HCT116 (cell line): ENCODE measurements at regions not wholly inside any gene's neighbourhood (a gene's known extent, or its start where the extent isn't known, plus 50 kb on each side); places are given as distances from the start of the nearest gene placed in this dataset.

Experiments used
- ATAC-seq: fragments of 200-7000 bp; cut with Tn5 transposase; 2 replicates; pipeline ENCODE4 v1.9.1; 2020; ENCODE audit warnings: mild to moderate bottlenecking, moderate library complexity
- BruUV-seq: library from RNA; stranded (reverse); fragments of 400-500 nt; replicated peaks from 2 replicates; lab custom pipeline; 2021; lab: Mats Ljungman, UMichigan
- CTCF ChIA-PET: fragments of 300-600 bp; sonication (Branson Sonifier 250); formaldehyde crosslinking; loops from one replicate; lab custom pipeline; 2021; ENCODE audit warnings: antibody characterized with exemption; lab: Charles Lee
- POLR2A ChIA-PET: fragments of 300-600, 350-600 bp; sonication (Branson Sonifier 250); formaldehyde crosslinking; loops from one replicate; lab custom pipeline; 2021; ENCODE audit warnings: antibody characterized with exemption; lab: Charles Lee
- RAD21 ChIA-PET, 2 experiments: fragments of 300-600 bp; sonication (Branson Sonifier 250); formaldehyde crosslinking; loops; one replicate each; lab custom pipeline; 2023; ENCODE audit warnings: low total read pairs in 2 of 2; ENCODE audit not compliant: uncharacterized antibody in 2 of 2, unreplicated experiment in 2 of 2, low non-redundant PET in 1 of 2; lab: Charles Lee
- DNase-seq: peaks from one replicate; pipeline ENCODE4 v3.0.0-alpha.2; 2010; ENCODE audit warnings: low read depth, low spot score
- H2AFZ ChIP-seq: fragments of 200-600 bp; shearing (Covaris generic), sonication (generic); 2 replicates; pipeline ENCODE4 v1.6.1; 2017; ENCODE audit warnings: low read depth, mixed run types, mixed read lengths, antibody characterized with exemption, low read length; ENCODE audit not compliant: poor library complexity, severe bottlenecking
- H3K27ac ChIP-seq: 2 replicates; pipeline ENCODE4 v1.5.1; 2012; ENCODE audit warnings: low read depth, low read length
- H3K27me3 ChIP-seq: fragments of 200-600 bp; sonication (generic); 2 replicates; pipeline ENCODE4 v1.6.1; 2016; ENCODE audit warnings: mixed run types, low read length, mixed read lengths; ENCODE audit not compliant: insufficient read depth
- H3K36me3 ChIP-seq, 2 experiments: fragments of 200-500 bp in 1 of 2; fragments of 200-600 bp in 1 of 2; sonication (Bioruptor generic) in 1 of 2; sonication (generic) in 1 of 2; 2 replicates each; pipeline versions ENCODE4 v1.5.1 to v1.6.1; 2014 to 2016; ENCODE audit warnings: low read length in 2 of 2, inconsistent platforms in 1 of 2, mixed read lengths in 1 of 2, mixed run types in 1 of 2; ENCODE audit not compliant: insufficient read depth in 2 of 2, control insufficient read depth in 1 of 2
- H3K4me1 ChIP-seq, 2 experiments: fragments of 200-600 bp in 1 of 2; sonication (generic) in 1 of 2; 2 replicates each; pipeline versions ENCODE4 v1.5.1 to v1.6.1; 2012 to 2017; ENCODE audit warnings: low read length in 2 of 2, inconsistent platforms in 1 of 2, mild to moderate bottlenecking in 1 of 2, mixed read lengths in 1 of 2, mixed run types in 1 of 2, moderate library complexity in 1 of 2; ENCODE audit not compliant: insufficient read depth in 2 of 2, control insufficient read depth in 1 of 2
- H3K4me2 ChIP-seq: fragments of 200-600 bp; sonication (generic); 2 replicates; pipeline ENCODE4 v1.6.1; 2017; ENCODE audit warnings: mixed run types, low read length, mixed read lengths
- H3K4me3 ChIP-seq, 2 experiments: fragments of 200-600 bp in 1 of 2; sonication (generic) in 1 of 2; replicated peaks in 1 of 2; 2 replicates each; pipeline ENCODE4 v1.5.1; 2011 to 2016; ENCODE audit warnings: low read length in 2 of 2, control low read depth in 1 of 2, low read depth in 1 of 2, mild to moderate bottlenecking in 1 of 2, mixed read lengths in 1 of 2, mixed run types in 1 of 2
- H3K79me2 ChIP-seq: fragments of 200-600 bp; sonication (generic); 2 replicates; pipeline ENCODE4 v1.6.1; 2017; ENCODE audit warnings: mild to moderate bottlenecking, mixed run types, low read length, moderate library complexity, mixed read lengths; ENCODE audit not compliant: insufficient read depth
- H3K9ac ChIP-seq: fragments of 200-600 bp; sonication (generic); 2 replicates; pipeline ENCODE4 v1.6.1; 2016; ENCODE audit warnings: low read length, mixed read lengths
- H3K9me2 ChIP-seq: fragments of 200-600 bp; sonication (generic), shearing (Covaris generic); 2 replicates; pipeline ENCODE4 v1.6.1; 2017; ENCODE audit warnings: mixed run types, mild to moderate bottlenecking, moderate library complexity; ENCODE audit not compliant: insufficient read depth
- H3K9me3 ChIP-seq, 2 experiments: fragments of 200-500 bp in 1 of 2; fragments of 200-600 bp in 1 of 2; sonication (Bioruptor generic) in 1 of 2; sonication (generic) in 1 of 2; 2 replicates each; pipeline ENCODE4 v1.6.1; 2014 to 2017; ENCODE audit warnings: low read length in 2 of 2, mixed read lengths in 2 of 2, inconsistent platforms in 1 of 2, low read depth in 1 of 2, mild to moderate bottlenecking in 1 of 2, mixed run types in 1 of 2, moderate library complexity in 1 of 2; ENCODE audit not compliant: control insufficient read depth in 1 of 2, insufficient read depth in 1 of 2
- H4K20me1 ChIP-seq: fragments of 200-600 bp; sonication (generic), shearing (Covaris generic); 2 replicates; pipeline ENCODE4 v1.6.1; 2017; ENCODE audit warnings: mixed run types, mild to moderate bottlenecking, moderate library complexity; ENCODE audit not compliant: insufficient read depth
- CTCF ChIP-seq, 3 experiments: fragments of 200-600 bp in 1 of 3; sonication (generic) in 1 of 3; IDR thresholded peaks in 2 of 3; conservative IDR thresholded peaks in 1 of 3; 2 replicates each; pipeline ENCODE4 v1.5.1; 2012 to 2017; ENCODE audit warnings: low read depth in 2 of 3, low read length in 2 of 3, antibody characterized with exemption in 1 of 3, borderline replicate concordance in 1 of 3, control low read depth in 1 of 3, mild to moderate bottlenecking in 1 of 3, mixed read lengths in 1 of 3, mixed run types in 1 of 3, moderate library complexity in 1 of 3; ENCODE audit not compliant: insufficient read depth in 1 of 3
- ELF1 ChIP-seq: IDR thresholded peaks from 2 replicates; pipeline ENCODE4 v1.6.1; 2012; ENCODE audit warnings: low read depth, borderline replicate concordance
- EZH2 ChIP-seq: fragments of 200-600 bp; sonication (generic); IDR thresholded peaks from 2 replicates; pipeline ENCODE4 v1.6.1; 2017; ENCODE audit warnings: antibody characterized with exemption, mixed run types
- EZH2phosphoT487 ChIP-seq: fragments of 200-600 bp; IDR thresholded peaks from 2 replicates; pipeline ENCODE4 v1.6.1; 2018; ENCODE audit warnings: antibody characterized with exemption, borderline replicate concordance
- JUND ChIP-seq: IDR thresholded peaks from 2 replicates; pipeline ENCODE4 v1.6.1; 2012
- MAX ChIP-seq: IDR thresholded peaks from 2 replicates; pipeline ENCODE4 v1.6.1; 2012
- POLR2AphosphoS5 ChIP-seq: IDR thresholded peaks from 2 replicates; pipeline ENCODE4 v1.6.1; 2011; ENCODE audit warnings: mild to moderate bottlenecking, low read depth, low read length, moderate library complexity
- RAD21 ChIP-seq: IDR thresholded peaks from 2 replicates; pipeline ENCODE4 v1.6.1; 2012; ENCODE audit warnings: low read depth, mild to moderate bottlenecking
- TCF7L2 ChIP-seq: IDR thresholded peaks from 2 replicates; pipeline ENCODE4 v1.7.0; 2011; ENCODE audit warnings: borderline replicate concordance, inconsistent platforms; ENCODE audit not compliant: insufficient read depth, insufficient read length; ENCODE audit errors: extremely low read depth
- ZFX ChIP-seq: fragments of 450-650 bp; IDR thresholded peaks from 2 replicates; pipeline ENCODE4 v1.6.1; 2017
- ZNF274 ChIP-seq: fragments of 200-500 bp; sonication (Bioruptor generic); IDR thresholded peaks from 2 replicates; pipeline ENCODE4 v1.6.1; 2014; ENCODE audit warnings: mild to moderate bottlenecking, low read depth, low read length, inconsistent platforms
- intact Hi-C: fragments of 100-400 bp; cut with micrococcal nuclease; formaldehyde crosslinking; loops from 2 replicates; pipeline ENCODE4 v1.10.0; 2022
- TF ChIP-seq, protein P1 (sequence below): IDR thresholded peaks from 2 replicates; pipeline ENCODE4 v1.6.1; 2012; ENCODE audit warnings: low read depth

- H3K9me3 ChIP-seq: no peaks in the 10 kb centered on the region; a peak in 1 of 4 replicates
- ChIA-PET RAD21 (no interaction called here), CTCF (no interaction called here)
These were observed 609.6 kb upstream of the TLE4 start for GRCh38 chr9:78962156-78962555.

More at GRCh38 chr9:78962156-78962555, 609.6 kb upstream of the TLE4 start:
- ATAC-seq: no peak
- Histone ChIP-seq H3K4me3 (no peak overlapping the region), H3K36me3 (no peaks in the 10 kb centered on the region), H3K4me1 (no peaks in the 10 kb centered on the region), H2AFZ (no peak overlapping the region), H3K27ac (no peak overlapping the region), H3K9ac (no peak overlapping the region), H3K4me2 (no peak overlapping the region), H3K27me3 (no peaks in the 10 kb centered on the region), H4K20me1 (no peaks in the 10 kb centered on the region), H3K9me2 (no peaks in the 10 kb centered on the region), H3K79me2 (no peaks in the 10 kb centered on the region)
- intact Hi-C loops: no loop called here
- POLR2A ChIA-PET: no interaction called here
- TF ChIP-seq RAD21: no peak
- no peak for TF ChIP-seq CTCF (IDR thresholded peaks at IDR 0.05 in 2 of 3, conservative IDR thresholded peaks at IDR 0.05 in 1 of 3; ENCODE audit: borderline replicate concordance in 1 of 3, insufficient read depth in 1 of 3, low read depth in 2 of 3, low read length in 2 of 3)
- no peak for TF ChIP-seq EZH2phosphoT487
- no peak for TF ChIP-seq MAX
- TF ChIP-seq, protein P1, sequence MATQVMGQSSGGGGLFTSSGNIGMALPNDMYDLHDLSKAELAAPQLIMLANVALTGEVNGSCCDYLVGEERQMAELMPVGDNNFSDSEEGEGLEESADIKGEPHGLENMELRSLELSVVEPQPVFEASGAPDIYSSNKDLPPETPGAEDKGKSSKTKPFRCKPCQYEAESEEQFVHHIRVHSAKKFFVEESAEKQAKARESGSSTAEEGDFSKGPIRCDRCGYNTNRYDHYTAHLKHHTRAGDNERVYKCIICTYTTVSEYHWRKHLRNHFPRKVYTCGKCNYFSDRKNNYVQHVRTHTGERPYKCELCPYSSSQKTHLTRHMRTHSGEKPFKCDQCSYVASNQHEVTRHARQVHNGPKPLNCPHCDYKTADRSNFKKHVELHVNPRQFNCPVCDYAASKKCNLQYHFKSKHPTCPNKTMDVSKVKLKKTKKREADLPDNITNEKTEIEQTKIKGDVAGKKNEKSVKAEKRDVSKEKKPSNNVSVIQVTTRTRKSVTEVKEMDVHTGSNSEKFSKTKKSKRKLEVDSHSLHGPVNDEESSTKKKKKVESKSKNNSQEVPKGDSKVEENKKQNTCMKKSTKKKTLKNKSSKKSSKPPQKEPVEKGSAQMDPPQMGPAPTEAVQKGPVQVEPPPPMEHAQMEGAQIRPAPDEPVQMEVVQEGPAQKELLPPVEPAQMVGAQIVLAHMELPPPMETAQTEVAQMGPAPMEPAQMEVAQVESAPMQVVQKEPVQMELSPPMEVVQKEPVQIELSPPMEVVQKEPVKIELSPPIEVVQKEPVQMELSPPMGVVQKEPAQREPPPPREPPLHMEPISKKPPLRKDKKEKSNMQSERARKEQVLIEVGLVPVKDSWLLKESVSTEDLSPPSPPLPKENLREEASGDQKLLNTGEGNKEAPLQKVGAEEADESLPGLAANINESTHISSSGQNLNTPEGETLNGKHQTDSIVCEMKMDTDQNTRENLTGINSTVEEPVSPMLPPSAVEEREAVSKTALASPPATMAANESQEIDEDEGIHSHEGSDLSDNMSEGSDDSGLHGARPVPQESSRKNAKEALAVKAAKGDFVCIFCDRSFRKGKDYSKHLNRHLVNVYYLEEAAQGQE: no peak
- no peak for TF ChIP-seq ZNF274
- TF ChIP-seq JUND: no peak
- TF ChIP-seq POLR2AphosphoS5: no peak
- no peak for TF ChIP-seq TCF7L2
- no peak for TF ChIP-seq ZFX
- TF ChIP-seq ELF1: no peak
- TF ChIP-seq EZH2: no peak
- no TSS peak for BruUV-seq
- DNase-seq: no peak
